OCI-LY7 (cell line): ENCODE measurements at regions not wholly inside any gene's neighbourhood (a gene's known extent, or its start where the extent isn't known, plus 50 kb on each side); places are given as distances from the start of the nearest gene placed in this dataset.

ENCODE experiments used
- CTCF ChIP-seq: fragments of 200-600 bp; sonication (generic); conservative IDR thresholded peaks from 2 replicates; pipeline ENCODE4 v1.5.1; 2014; ENCODE audit warnings: mild to moderate bottlenecking, antibody characterized with exemption, low read length, moderate library complexity, mixed read lengths
- EZH2phosphoT487 ChIP-seq: fragments of 200-600 bp; sonication (generic); IDR thresholded peaks from 2 replicates; pipeline ENCODE4 v1.6.1; 2018; ENCODE audit warnings: low read depth, borderline replicate concordance, mild to moderate bottlenecking, mixed run types, antibody characterized with exemption, low read length, moderate library complexity, mixed read lengths

GRCh38 chr9:101930783-101931182, 192.3 kb upstream of the GRIN3A start:
- no peak for TF ChIP-seq CTCF
- no peak for TF ChIP-seq EZH2phosphoT487
